ENCODE measurements at regions not wholly inside any gene's neighbourhood (a gene's known extent, or its start where the extent isn't known, plus 50 kb on each side); places are given as distances from the start of the nearest gene placed in this dataset.

GRCh38 chr6:20333721-20334269 is 67.9 kb upstream of the E2F3 start:
- H3K9me3 ChIP-seq, result no peaks in the 10 kb centered on the region
- intact Hi-C loops (cut with DNase I), result no loop called here

DNA sequence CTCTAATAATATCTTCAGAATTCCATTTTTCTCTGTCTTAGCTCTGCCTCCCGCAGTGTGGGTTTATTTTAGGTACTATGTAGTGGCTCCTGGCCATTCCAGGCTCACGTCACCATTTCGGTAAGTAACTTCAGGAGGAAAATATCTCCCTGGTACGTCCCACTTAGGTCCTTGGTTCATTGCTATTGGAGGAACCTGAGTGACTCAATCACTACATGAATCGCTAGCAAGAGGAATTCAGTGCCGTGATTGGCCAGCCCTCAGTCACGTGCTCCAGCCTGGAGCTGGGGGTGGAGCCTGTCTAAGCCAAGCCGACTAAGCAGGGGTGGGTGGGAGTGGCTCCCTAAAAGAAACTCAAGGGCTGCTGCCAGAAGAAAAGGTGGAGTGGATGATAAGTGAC is 67.3 kb upstream of the E2F3 start:
- Histone ChIP-seq H3K27me3 (peaks cover 0 to 10% of the 10 kb centered on the region in 2 donors), H3K4me3 (no peak overlapping the region), H3K9me3 (no peaks in the 10 kb centered on the region), H3K4me1 (no peaks in the 10 kb centered on the region), H3K36me3 (no peaks in the 10 kb centered on the region), H3K27ac (no peak overlapping the region)
- intact Hi-C loops (cut with DNase I), result no loop called here
- DNase-seq (peak in 1 of 4 donors; percentile 36), ATAC-seq (no peak)
- TF ChIP-seq CTCF (IDR thresholded peaks at IDR 0.05), result no peak

More at GRCh38 chr6:20333721-20334269, 67.9 kb upstream of the E2F3 start:
- no peak for TF ChIP-seq CTCF (IDR thresholded peaks at IDR 0.05)
- no peaks in the 10 kb centered on the region for H3K4me1 ChIP-seq
- peaks cover 0 to 10% of the 10 kb centered on the region in 2 donors for H3K27me3 ChIP-seq
- H3K27ac ChIP-seq, result no peak overlapping the region
- H3K4me3 ChIP-seq, result no peak overlapping the region
- ATAC-seq, result no peak
- no peak for DNase-seq
- no peaks in the 10 kb centered on the region for H3K36me3 ChIP-seq

DNA sequence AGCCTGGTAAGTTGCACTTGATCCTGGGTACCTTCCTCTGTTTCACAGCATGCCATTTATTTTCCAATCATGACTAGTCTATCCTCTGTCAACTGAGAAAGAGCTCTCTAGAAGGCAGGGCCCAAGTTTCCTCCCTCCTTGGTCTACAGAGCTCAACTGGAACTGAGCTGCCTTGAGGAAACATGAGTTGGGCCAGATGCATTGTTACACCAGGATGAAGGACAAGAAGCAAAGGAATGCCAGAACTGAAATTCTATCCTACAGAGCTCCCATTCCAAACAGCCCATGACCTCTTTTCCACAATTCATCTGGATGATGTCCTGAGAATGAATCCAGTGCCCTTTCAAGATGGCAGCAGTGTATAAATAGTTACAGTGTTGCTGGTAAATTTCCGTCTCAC is 66.7 kb upstream of the E2F3 start:
- Histone ChIP-seq H3K9me3 (no peaks in the 10 kb centered on the region), H3K27ac (no peak overlapping the region), H3K4me1 (no peaks in the 10 kb centered on the region), H3K36me3 (no peaks in the 10 kb centered on the region), H3K4me3 (no peak overlapping the region), H3K27me3 (peaks cover 0 to 10% of the 10 kb centered on the region in 2 donors)
- DNase-seq (no peak), ATAC-seq (no peak)
- intact Hi-C loops (cut with DNase I), result no loop called here
- no peak for TF ChIP-seq CTCF (IDR thresholded peaks at IDR 0.05)

GRCh38 chr6:20335872-20336271 is 65.8 kb upstream of the E2F3 start:
- no peak for TF ChIP-seq CTCF (IDR thresholded peaks at IDR 0.05)
- Histone ChIP-seq H3K27ac (no peak overlapping the region), H3K36me3 (no peaks in the 10 kb centered on the region), H3K4me3 (no peak overlapping the region), H3K27me3 (peaks cover 0 to 10% of the 10 kb centered on the region in 2 donors), H3K4me1 (no peaks in the 10 kb centered on the region), H3K9me3 (no peaks in the 10 kb centered on the region)
- DNase-seq (no peak), ATAC-seq (no peak)
- intact Hi-C loops (cut with DNase I), result no loop called here

GRCh38 chr6:20338156-20338555 is 63.5 kb upstream of the E2F3 start:
- no peak for TF ChIP-seq CTCF (IDR thresholded peaks at IDR 0.05)
- H3K4me1 ChIP-seq, result no peaks in the 10 kb centered on the region
- no peaks in the 10 kb centered on the region for H3K36me3 ChIP-seq
- ATAC-seq (no peak), DNase-seq (no peak)
- intact Hi-C loops (cut with DNase I), result no loop called here
- H3K27ac ChIP-seq, result no peak overlapping the region
- H3K9me3 ChIP-seq, result no peaks in the 10 kb centered on the region
- H3K4me3 ChIP-seq, result no peak overlapping the region
- H3K27me3 ChIP-seq, result no peaks in the 10 kb centered on the region

Data from left lung (tissue), 4 donors.